HG02642 (cell line): ENCODE measurements at regions not wholly inside any gene's neighbourhood (a gene's known extent, or its start where the extent isn't known, plus 50 kb on each side); places are given as distances from the start of the nearest gene placed in this dataset.

ENCODE experiments used
- ATAC-seq: cut with Tn5 transposase; IDR thresholded peaks from one replicate; pipeline ENCODE4 v1.9.1; 2021; ENCODE audit warnings: mild to moderate bottlenecking; ENCODE audit not compliant: unreplicated experiment, poor library complexity

DNA sequence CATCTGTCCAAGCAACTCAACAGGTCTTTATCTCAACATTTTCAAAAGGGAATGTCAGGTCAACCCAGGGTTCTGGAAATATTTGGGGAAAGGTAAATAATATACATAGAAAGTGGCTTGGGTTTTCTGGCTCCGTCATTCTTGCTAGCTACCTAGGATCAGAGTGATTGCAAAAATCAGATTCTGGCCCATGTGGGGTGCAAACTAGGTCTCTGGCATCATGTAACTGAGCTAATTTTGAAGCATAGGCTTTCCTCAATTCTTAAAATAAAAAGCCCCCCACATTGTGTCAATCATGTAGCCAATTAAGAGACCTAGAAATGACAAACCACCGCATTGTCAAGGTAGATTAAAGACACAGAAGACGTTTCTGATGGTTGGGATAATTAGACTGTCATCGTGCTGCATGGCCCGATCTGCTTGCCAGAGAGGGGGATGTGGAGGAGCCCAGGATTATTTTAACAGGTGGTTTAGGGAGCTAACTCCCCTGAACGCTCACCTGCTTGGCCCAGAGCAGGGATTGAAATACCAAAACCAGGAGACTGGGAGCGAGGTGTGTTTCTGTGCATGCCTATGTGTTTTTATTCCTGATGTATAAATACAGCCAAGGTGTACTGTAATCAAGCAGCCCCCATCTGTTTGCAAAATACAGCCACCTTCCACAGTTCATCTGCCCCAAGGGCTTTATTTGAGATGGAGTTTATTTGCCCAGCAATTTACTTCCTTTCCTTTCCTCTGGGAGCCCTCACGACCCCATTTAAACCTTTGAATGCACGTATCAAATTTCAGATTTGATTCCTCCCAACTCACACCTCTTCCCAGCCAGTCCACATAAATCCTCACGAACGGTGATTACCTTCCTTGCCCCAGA is 189.5 kb downstream of the TTC8 start:
- ATAC-seq = no peak

DNA sequence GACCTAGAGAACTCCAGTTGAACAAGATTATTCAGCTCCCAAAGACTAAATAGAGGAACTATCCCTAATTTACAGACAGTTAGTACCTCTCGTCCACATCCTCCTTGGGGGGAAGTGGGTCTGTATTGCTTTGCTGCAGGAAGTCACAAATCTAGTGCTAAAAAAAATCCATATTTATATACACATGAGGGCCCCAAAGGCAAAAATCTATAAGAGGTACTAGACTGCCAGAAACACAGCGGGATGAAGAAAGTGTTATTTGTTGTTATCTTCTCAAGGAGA is 190.1 kb downstream of the TTC8 start:
- no peak for ATAC-seq

DNA sequence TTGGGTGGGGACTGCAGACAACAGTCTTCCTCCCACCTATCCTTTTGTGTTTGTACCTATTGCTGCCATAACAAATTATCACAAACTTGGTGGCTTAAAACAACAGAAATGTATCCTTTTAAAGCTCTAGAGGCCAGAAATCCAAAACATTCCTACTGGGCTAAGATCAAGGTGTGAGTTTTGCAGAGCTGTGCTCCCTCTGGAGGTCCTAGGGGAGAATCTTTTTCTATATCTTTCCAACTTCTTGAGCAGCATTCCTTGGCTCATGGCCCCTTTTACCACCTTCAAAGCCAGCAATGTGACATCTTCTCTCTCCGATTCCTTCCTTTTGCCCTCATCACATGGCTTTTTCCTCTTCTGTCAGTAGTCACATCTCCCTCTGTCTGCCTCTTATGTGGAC is 190.6 kb downstream of the TTC8 start:
- no peak for ATAC-seq

DNA sequence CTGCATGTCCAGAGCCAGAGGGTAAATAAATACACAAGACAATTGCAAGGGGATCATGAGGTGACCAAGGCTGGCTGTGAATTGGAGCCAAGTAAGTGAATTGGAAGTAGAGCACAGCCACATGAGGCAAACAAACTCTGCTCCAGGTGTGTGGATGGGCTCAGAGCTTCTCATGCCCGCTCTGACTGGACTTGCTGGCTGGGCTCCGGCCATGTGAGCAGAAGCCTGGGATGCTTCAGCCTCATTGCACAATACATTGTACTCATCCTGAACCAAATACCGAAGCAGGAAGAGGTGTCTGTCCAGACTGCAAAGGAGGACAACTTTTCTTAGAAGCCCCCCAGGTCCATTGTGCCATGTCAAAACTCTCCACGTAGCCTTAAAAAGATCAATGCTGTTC is 193.0 kb downstream of the TTC8 start:
- ATAC-seq = no peak

DNA sequence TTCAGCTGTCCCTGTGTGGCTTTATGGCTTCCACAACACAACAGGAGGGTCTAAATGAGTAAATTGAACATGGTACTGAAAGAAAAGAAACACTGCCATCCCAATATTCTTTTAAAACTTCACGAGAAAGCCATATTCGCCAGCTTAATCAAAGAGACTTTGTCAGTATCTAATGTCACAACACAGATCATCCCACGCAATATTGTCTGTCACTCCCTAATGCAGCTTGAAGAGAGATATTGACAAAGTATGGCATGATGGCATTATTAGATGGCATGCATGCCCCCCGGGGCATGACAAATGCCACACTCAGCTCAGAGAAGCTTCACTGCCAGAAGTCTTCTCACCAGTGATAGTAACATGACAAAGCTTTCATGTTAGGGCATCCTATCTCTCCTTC is 197.8 kb downstream of the TTC8 start:
- ATAC-seq = no peak

DNA sequence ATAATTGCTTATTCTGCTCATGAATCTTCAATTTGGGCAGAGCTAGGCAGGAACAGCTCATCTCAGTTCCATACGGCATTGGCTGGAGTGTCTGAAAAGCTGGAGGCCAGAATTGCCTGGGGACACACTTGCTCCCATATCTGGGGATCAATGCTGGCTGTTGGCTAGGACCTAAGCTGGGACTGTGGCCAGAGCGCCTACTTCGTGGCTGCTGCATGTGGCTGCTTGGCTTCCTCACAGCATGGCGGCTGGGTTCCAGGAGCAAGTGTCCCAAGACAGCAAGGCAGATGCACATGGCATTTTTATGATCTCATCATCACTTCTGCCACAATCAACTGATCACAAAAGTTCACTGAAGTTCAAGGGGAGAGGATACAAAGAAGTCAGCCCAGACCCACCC is 200.2 kb downstream of the TTC8 start:
- ATAC-seq = no peak

DNA sequence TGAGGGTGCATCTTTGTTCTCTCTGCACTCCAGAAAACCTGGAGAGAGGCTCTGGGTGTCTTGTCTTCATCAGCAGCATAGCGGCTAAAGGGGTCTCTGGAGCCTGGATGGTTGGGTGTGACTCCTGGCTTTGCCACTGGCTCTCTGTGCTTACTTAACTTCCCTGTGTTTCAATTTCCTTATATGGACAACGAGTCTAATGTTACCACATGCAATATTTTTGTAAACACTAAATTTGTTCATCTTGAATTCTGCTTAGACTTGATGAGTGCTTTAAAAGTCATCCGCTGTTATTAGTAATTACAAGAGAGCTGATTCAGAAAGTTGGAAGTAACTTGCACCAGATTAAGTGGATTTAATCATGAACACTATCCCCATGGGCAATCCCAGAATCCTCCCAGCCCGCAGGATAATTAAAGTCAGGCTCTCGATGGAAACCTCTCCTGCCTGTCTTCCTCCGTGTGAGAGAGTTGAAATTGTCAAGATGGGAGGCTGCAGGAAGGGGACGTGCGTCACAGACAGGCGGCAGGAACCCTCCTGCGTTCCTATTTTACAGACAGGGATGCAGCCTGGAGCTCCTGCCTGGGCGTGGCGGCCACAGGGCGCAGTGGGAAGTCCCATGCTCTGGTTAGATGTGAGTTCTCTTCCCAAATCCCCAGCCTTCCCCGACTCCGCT is 201.2 kb downstream of the TTC8 start:
- ATAC-seq = no peak

DNA sequence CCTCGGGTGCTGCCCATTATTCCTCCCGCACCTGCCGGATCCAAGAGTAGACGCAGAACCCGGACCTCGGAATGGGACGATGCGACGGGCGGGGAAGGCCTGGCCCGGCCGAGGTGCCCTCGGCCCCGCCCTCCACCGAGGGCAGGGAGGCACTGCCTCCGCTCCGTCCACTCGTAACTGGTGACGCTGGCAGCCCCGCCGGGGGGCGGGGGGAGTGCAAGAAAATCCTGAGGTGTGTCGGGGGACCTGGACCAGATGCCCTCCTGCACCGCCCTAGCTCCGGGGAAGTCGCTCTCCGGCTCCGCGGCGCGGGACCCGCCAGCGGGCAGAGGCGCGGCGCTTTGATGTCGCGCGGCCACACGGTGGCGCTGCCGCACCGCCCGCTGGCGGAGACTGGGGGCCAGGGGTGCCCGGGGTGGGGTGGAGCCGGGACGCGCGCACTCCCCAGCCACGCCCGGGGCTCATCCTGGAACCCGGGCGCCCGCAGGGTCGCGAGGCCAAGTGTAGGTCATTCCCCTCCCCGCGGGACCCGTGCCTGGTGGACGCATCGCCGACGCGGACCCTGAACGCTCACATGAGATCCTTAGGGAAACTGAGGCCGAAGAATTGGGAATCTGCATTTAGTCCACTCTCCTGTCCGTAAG is 202.8 kb downstream of the TTC8 start:
- peak; percentile 89 for ATAC-seq

DNA sequence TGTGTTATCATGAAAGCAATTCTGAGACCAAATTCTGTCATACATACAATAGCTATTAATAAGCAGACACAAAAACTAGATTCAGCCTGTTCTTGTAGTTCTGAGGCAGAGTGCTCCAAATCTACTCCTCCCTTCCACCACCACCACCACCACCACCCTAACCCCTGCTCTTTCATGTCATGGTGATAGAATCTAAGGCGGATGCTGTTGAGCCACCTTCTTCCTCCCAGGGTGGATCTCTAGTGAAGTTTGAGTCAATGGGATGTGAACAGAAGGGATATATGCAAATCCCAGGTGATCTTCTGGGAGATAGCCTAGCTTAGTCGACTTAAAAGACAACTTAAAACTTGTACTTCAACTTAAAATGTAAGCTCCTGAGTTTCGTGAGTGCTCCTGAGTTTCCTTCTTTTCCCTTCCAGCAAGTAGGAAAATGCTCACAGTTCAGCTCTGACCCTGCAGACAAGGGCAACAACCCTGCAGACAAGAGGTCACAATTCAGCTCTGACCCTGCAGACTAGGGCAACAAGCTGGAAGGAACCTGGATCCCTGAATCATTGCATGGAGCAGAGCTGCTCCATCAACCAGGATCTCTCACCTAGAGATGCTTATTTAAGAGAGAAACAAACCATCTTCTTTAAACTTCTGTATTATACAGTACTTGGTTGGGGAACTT is 204.1 kb downstream of the TTC8 start:
- ATAC-seq = no peak

DNA sequence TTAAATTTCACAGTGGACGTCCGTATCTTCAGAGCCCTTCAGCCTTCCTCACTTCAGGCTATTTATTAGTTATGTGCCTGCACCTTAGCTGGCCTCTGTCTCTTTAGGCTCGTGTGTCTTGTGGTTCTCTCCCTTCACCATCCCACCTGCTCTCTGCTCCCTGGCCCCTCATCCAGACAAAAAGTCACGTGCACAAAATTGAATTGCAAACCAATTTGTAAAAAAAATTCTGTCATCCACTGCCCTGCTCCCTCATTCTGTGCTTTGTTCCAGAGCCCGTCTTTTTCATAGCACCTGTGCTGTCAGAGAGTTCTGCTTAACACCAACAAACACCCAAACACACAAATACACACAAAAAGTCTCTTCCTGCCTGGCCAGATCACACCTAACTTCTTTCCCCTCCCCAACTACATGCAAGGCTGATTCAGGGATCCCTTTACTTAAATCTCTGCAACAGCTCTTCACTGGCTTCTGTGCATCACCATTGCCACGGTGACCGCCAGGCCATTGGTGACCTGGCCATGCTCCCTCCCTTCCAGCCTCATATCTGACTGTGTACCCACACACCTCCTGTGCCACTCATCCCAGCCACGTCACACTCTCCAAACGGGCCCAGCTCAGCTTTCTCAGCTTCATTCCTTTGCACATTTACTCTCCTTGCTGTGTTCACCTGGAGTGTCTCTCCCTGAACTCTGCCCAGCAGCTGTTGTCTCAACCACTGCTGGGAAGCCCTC is 205.7 kb downstream of the TTC8 start:
- ATAC-seq = no peak

DNA sequence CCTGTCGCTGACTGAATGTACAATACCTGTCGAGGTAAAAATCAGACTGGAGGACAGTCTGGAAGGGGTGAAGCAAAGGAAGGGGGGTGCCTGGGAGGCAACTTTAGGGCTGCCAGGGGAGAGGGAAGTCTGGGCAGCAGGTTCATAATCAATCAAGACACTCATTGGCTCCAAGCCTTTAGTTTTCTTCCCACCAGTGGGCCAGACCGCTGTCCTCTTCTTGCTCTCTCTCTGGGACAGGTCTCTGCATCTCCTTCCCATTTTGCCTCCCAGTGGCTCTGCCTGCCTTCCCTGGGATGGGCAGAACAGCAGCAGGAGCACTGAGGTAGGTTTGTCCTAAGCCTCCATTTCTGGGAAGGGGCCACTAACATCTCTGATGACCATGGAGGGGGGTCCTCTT is 206.5 kb downstream of the TTC8 start:
- ATAC-seq = no peak

DNA sequence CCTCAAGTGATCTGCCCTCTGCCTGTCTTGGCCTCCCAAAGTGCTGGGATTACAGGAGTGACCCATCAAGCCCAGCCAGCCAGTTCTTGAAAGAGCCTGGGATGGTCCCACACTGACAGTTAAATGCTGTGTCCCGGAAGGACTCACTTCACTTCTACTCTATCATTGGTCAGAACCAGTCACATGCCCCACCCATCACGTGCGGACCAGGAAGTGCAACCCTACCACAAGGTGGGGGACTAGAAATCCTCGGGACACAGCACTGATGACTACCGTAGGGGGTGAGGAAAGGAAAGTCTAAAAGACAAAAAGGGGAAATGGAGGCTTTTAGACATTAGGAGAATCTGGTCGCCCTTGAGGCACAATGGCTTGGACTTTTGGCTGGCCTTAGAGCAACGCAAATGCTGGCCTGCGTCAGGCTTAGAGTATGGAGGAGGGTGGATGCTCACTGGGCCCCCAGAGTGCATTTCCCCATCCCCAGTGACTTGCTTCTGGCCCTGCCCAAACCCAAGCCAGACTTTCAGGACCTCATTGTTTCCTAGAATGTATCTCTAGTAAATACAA is 207.7 kb downstream of the TTC8 start:
- no peak for ATAC-seq

DNA sequence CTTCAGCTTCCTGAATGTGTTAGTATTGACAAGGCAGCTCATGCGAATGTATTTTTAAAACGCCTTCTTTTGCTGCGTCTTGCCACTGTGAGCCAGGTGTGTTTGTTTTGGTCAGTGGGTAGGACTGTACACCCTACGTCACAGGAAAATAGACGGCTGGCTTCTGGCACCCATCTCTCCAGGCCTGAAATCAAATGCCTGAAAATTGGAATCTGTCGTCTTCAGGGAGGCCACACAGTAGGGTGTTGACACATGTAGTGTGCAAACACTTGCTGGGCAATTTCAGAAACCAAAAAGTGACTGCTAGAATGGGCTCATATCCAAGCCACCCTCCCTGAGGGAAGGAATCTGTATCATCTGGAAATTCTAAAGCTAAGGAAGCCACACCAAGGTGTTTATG is 209.3 kb downstream of the TTC8 start:
- no peak for ATAC-seq

DNA sequence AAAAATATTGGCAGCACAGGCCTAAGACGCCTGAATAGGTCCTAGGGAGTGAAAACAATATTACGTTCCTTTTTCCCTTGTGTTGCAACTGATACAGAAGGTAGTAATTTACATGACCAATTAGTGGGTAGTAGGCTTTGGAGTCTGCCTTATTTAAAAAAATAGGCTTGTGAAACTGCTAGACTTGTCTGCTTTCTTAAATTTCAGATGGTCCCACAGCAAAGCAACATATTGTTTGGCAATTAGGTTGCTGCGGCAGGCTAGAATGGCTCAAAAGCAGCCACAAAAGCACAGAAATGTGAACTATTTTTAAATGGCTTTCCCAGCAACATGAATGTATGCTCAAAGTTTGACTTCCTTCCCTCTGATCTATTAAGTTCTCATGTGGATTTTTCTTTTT is 211.9 kb downstream of the TTC8 start:
- ATAC-seq = no peak

DNA sequence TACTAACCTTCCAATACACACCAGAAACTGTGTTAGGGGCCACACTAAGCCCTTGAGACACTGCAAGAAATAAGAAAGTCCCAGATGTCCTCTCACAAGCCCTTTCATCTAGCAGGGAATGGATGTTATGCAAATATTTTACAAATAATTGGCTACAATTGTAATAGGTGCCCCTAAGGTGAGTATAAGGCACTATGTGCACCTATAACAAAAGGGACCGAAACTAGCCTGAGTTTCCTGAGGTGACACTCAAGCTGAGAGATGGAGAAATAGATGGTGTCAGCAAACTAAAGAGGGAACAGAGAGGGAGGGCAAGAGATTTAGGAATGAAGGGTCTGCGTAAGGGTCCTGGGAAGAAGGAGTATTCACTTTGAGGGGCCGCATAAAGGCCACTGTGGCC is 212.6 kb downstream of the TTC8 start:
- no peak for ATAC-seq

DNA sequence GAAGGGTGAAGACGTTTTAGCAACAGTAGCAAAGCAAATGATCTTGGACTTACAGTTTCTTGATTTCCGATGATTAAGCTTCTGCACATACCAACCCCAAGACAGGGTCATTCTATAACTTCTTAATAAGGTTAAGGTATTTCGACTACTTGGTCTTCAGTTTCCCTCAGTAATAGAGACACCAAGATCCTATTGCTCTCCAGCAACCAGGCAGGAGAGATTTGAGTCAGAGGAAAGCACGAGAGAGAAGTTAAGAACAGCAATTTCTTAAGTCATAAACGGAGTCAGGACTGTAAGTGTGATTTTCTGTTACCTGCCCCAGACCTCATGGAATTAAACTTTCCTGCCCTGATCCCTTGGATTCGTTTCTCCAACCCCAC is 215.6 kb downstream of the TTC8 start:
- ATAC-seq = peak; percentile 24

DNA sequence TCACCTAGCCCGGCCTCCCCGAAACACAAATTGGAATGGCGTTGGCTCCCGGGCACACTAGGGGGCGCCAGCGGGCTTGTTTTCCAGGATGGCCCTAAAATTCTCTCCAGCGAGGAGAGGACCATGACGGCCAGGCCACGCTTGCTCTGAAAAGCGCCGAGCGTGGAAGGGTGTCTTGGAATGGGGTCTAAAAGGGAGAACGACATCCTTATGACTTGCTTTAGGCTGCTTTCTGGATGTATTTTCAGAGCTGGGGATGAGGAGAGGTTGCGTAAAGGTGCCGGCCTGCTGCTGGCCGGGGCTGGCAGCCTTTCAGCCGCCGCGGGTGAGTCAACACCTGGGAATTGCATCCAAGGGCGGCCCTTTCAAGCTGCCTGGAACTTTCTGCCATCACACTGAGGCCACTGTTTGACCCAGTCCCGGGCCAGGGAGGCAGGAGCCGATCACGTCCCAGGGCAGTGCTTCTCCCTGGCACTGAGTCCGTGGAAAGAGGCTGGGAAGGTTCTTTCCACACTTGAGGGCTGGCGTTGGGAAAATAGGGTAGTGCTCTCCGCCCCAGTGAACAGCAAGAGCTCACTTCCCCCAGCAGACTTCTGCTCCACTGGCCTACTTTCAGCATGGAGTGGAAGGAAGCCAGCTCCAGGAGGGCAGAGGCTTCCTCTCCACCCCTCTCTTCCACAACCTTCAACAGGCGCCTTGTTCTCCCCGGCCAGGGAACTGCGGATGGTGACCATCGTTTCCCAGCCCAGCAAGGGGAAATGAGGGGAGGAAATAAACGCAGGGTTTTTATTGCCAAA is 216.2 kb downstream of the TTC8 start:
- peak; percentile 77 for ATAC-seq

DNA sequence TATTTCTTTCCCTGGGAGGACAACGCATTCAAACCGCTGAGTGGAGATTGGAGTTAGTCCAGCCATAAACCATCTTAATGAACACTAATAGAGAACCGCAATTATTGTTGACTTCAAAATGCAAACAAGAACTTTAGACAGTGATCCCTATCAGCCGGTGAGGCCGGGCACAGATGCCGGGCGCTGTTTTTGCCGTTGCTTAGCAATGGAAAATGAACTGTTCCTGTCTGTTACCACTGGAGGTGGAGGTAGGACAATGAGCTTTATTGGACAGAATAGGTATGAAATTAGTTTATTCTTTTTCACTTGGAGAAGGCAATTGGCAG is 216.8 kb downstream of the TTC8 start:
- ATAC-seq = no peak

DNA sequence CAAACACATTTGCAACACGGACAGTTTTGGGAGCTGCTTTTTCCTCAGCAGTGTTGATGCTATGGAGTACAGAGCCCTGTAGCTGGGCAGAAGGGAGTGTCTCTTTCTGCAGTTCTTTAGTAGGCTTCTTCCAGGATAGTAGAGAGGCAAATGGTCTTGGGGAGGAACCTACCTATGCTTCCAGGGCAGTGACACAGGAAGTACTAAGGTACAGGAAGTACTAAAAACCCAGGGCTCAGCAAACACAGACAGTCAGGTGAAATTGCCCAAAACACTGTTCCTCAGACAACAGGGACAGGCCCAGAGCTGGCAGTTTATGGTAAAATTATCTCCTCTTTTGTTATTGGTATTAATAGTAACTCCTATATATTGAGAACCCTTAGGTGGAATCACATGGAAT is 217.6 kb downstream of the TTC8 start:
- no peak for ATAC-seq

DNA sequence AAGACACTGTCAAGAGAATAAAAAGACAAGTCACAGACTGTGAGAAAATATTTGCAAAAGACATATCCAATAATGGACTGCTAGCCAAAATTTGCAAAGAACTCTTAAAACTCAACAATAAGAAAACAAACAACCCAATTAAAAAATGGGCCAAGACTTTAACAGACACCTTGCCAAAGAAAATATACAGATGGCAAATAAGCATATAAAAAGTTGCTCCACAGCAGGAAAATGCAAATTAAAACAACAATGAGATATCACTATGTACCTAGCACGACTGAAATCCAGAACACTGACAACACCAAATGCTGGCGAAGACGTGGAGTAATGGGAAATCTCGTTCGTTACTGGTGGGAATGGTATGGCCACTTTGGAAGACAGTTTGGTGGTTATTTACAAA is 228.9 kb downstream of the TTC8 start:
- ATAC-seq = no peak
